Adipocyte (in vitro differentiated cells): ENCODE measurements at regions not wholly inside any gene's neighbourhood (a gene's known extent, or its start where the extent isn't known, plus 50 kb on each side); places are given as distances from the start of the nearest gene placed in this dataset.

Experiments used
- DNase-seq: peaks from one replicate; pipeline ENCODE4 v3.0.0-alpha.2; 2015; ENCODE audit warnings: low read depth
- H3K27me3 ChIP-seq: replicated peaks from 2 replicates; pipeline ENCODE4 v1.7.0; 2013; ENCODE audit warnings: mild to moderate bottlenecking, low read length, moderate library complexity; ENCODE audit not compliant: control insufficient read depth, insufficient read depth
- H3K36me3 ChIP-seq: 2 replicates; pipeline ENCODE4 v1.7.0; 2013; ENCODE audit warnings: low read length, mild to moderate bottlenecking, moderate library complexity; ENCODE audit not compliant: control insufficient read depth, insufficient read depth, severe bottlenecking
- H3K4me1 ChIP-seq: 2 replicates; pipeline ENCODE4 v1.7.0; 2013; ENCODE audit warnings: mild to moderate bottlenecking, low read length, moderate library complexity; ENCODE audit not compliant: control insufficient read depth, insufficient read depth
- H3K4me3 ChIP-seq: 2 replicates; pipeline ENCODE4 v1.7.0; 2013; ENCODE audit warnings: mild to moderate bottlenecking, low read length, moderate library complexity
- H3K9ac ChIP-seq: 2 replicates; pipeline ENCODE4 v1.7.0; 2013; ENCODE audit warnings: mild to moderate bottlenecking, low read length, moderate library complexity
- H3K9me3 ChIP-seq: 2 replicates; pipeline ENCODE4 v1.7.0; 2013; ENCODE audit warnings: mild to moderate bottlenecking, low read length, moderate library complexity; ENCODE audit not compliant: control insufficient read depth

- no peak overlapping the region for H3K4me3 ChIP-seq
- H3K27me3 ChIP-seq = no peaks in the 10 kb centered on the region
- H3K4me1 ChIP-seq = no peaks in the 10 kb centered on the region
- DNase-seq = no peak
- H3K36me3 ChIP-seq = no peaks in the 10 kb centered on the region
- no peaks in the 10 kb centered on the region for H3K9me3 ChIP-seq
- H3K9ac ChIP-seq = no peak overlapping the region
These were observed 65.6 kb upstream of the CTSO start for GRCh38 chr4:156019246-156019645.

- no peak overlapping the region for H3K4me3 ChIP-seq
- H3K9me3 ChIP-seq = no peaks in the 10 kb centered on the region
- H3K4me1 ChIP-seq = no peaks in the 10 kb centered on the region
- DNase-seq = no peak
- no peak overlapping the region for H3K9ac ChIP-seq
- no peaks in the 10 kb centered on the region for H3K36me3 ChIP-seq
- no peaks in the 10 kb centered on the region for H3K27me3 ChIP-seq
These were observed 64.7 kb upstream of the CTSO start for GRCh38 chr4:156018383-156018782.

GRCh38 chr4:156015781-156016180 lies 62.1 kb upstream of the CTSO start:
- Histone ChIP-seq H3K4me3 (no peak overlapping the region), H3K9ac (no peak overlapping the region), H3K36me3 (no peaks in the 10 kb centered on the region), H3K9me3 (no peaks in the 10 kb centered on the region), H3K27me3 (no peaks in the 10 kb centered on the region), H3K4me1 (no peaks in the 10 kb centered on the region)
- DNase-seq = no peak

- DNase-seq = no peak
These were observed 52.5 kb upstream of the CTSO start for GRCh38 chr4:156006192-156006591.

More at GRCh38 chr4:156006192-156006591, 52.5 kb upstream of the CTSO start:
- Histone ChIP-seq H3K36me3 (no peaks in the 10 kb centered on the region), H3K9me3 (no peaks in the 10 kb centered on the region), H3K9ac (no peak overlapping the region), H3K27me3 (no peaks in the 10 kb centered on the region), H3K4me1 (no peaks in the 10 kb centered on the region), H3K4me3 (no peak overlapping the region)
